NCI-H2107 treated with DMSO at 0.1 percent for 48 hours (cell line): ENCODE measurements at regions not wholly inside any gene's neighbourhood (a gene's known extent, or its start where the extent isn't known, plus 50 kb on each side); places are given as distances from the start of the nearest gene placed in this dataset.
"Not testable (repeated sequence)": the region's sequence is repeated elsewhere in the genome, so short reads cannot be mapped to it uniquely, and the experiment has no call there.

ENCODE experiments used
- DNase-seq: peaks from one replicate; lab custom pipeline; 2025; ENCODE audit not compliant: unreplicated experiment; lab: John Stamatoyannopoulos, UW

- DNase-seq, result no peak
Observed at GRCh38 chr4:156117743-156118142, 164.1 kb upstream of the CTSO start.

DNA sequence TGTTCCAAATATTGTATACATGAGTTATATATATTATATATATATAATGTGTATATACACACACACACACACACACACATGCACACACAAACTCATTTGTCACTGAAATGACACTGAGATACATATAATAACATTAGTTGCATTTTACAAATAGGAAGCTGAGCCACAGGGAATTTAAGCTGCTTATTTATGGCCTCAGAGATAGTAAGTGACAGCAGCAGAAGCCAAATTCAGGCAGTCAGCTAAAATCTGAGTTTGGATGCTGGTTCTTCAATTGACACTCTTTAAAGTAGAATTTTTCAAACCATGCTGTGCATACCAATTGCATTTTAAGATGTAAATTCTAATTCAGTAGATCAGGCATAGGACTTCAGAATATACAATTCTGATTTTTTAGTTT, 163.3 kb upstream of the CTSO start:
- no peak for DNase-seq

DNA sequence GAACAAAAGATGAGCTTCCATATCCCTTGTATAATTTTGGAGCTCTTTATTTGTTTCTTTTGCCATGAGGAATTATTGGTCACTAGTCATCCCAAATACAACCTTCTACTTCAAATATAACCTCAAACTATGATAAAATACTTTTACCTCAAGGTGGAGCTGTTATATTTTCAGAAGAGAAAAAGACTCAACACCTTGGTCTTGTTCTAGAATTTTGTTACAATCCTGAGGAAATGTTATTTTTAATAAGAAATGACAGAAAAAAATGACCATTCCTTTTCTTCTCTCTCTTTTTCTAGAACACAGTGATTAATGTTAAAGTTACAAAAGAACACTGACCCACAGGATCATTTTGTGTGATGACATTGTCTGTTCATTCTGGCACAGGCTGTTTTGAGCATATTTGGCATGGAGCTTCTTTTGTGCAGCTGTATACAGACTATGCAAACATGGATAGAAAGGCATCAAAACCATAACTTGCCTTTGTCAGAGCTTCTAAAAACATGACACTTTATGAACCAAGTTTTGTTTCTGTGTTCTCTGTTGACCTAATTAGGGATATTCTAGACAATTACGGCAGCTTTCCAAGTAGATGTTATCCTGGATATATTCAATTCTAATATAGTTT, 159.6 kb upstream of the CTSO start:
- no peak for DNase-seq

DNA sequence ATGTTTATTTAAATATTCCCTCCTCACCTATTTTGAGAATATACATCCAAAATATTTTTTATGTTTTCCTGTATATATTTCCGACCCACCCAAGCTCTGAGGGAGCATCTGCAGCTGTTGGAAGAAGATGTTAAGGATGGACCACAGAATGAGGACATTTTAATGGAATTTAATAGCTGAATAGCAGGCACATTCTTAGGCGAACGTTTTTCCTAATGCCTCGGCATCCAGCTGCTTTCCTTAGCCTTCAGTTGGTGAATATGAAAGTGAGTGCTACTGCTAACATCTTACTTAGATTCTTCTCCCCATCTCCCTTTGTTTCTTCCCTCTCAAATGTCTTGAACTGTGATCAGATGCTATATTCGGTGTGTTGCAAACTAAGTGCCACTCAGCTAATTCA, 158.0 kb upstream of the CTSO start:
- no peak for DNase-seq

GRCh38 chr4:156109943-156110900, 156.6 kb upstream of the CTSO start:
- DNase-seq, result no peak

DNA sequence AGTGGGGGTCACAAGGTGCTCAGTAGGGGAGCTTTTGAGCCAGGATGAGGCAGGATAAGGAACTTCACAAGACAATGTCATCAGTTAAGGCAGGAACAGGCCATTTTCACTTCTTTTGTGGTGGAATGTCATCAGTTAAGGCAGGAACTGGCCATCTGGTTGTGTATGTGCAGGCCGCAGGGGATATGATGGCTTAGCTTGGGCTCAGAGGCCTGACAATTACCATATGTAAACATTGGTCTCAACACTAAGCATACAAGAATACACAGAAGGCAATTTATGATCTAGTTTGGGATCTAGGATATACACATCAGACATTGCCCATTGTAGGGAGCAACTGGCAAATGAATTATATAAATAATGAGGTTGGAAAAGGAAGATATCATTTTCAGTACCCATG, 155.4 kb upstream of the CTSO start:
- not testable (repeated sequence) for DNase-seq

DNA sequence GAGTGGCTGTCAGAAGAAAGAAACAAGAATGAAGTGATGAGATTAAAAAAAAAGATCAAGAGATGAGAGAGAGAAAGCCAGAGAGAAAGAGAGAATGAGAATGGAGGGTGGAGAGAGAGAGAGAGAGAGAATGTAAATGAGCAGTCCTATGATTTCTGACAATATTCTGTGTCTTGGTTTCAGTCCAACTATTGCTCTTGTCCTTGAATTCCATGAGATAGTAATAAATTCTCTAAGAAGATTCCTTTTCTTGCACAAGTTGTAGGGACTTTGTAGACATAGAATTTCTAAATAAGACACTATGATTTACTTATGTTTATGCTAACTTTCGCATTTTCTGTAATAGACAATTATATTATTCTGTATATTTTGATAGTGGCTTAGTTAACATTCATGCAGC, 149.6 kb upstream of the CTSO start:
- no peak for DNase-seq

DNA sequence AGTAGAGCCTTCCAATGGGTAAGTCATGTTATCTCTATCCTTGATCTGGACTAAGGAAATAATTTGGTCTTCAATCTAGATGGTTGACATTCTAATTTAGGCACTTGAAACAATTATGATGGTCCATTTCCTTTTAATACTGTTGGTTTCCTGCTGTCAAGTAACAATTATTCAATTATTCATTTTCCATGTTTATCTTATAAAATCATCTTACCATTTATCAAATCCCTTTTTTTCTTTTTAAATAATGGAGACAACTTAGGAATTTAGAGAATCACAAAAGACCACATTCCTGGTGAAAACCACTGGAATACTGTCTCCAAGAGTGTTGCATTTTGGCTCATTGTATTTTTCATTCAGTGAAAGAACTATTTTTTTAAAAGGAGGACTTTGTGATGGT, 148.7 kb upstream of the CTSO start:
- DNase-seq, result no peak

GRCh38 chr4:156101571-156101970, 147.9 kb upstream of the CTSO start:
- DNase-seq, result no peak

GRCh38 chr4:156100651-156101050, 147.0 kb upstream of the CTSO start:
- no peak for DNase-seq

- DNase-seq, result no peak
Observed at GRCh38 chr4:156098805-156099204, 145.1 kb upstream of the CTSO start.

DNA sequence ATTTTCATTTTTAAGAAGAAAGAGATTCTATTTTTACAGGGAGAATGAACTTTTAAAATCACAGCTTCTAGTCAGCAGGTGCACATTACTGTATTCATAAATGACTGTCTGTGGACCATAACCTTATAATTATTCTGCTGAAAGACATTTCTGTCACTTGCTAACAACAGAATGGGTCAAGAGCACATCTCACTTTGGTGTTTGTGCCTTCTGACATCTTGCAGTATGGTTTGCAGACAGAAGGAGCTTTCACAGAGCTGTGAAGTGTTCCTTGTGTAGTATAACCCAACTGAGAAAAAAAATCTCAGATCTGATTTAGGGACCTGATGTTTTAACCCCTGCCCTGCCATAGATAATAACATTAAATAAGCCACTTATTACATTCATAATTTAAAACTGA, 131.4 kb upstream of the CTSO start:
- no peak for DNase-seq

GRCh38 chr4:156084373-156084772, 130.7 kb upstream of the CTSO start:
- no peak for DNase-seq

GRCh38 chr4:156073976-156074375, 120.3 kb upstream of the CTSO start:
- DNase-seq, result no peak

DNA sequence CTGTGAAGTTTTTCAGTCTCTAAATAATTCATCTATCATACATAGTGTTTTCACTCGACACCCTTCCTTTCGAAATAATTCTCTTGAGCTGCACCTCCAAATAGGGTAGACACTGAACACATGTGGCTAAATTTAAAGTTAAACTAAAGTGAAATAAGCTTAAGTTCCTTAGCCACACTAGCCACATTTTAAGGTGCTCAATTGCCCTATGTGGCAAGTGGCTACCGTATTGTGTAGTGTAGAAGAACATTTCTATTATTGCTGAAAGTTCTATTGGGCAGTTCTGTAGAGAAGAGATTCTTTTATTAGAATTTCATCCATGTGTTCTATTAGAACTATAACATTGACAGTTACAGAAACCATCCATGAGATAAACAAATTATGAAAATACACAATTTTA, 107.0 kb upstream of the CTSO start:
- DNase-seq, result no peak

- DNase-seq, result no peak
Observed at GRCh38 chr4:156053174-156053573, 99.5 kb upstream of the CTSO start.

GRCh38 chr4:156052116-156052515, 98.5 kb upstream of the CTSO start:
- DNase-seq, result no peak

DNA sequence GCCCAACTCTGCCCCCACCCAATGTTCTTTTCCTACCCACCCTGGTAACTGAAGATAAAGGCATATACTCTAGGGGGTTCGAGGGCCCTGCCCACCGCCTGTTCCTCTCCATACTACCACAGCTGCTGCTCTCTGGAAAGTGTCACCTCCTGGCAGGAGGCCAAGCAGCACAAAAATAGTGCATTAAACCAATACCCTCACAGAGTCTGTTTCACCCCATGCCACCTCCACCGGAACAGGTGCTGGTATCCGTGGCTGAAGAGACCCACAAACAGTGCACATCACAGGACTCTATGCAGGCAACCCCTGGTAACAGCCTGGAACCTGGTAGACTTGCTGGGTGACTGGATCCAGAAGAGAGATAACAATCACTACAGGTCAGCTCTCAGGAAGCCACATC, 85.1 kb upstream of the CTSO start:
- DNase-seq, result no peak

DNA sequence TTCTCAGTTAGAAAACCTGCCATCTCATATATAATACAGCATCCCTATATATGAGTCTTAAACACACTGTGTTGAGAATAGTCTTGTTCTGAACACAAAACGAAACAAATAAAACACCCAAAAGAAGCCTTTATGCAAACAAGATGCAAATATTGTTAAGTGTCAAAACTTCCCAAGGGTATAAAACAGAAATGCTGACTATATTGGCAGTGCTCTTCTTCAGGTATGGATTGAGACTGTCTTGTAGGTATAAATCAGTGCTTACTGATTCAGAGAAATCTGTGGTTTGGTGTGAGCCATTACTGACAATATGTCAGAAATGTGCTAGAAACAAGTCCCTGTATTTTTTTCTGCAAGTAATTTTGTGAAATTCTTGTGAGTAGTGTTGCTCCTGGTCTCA, 82.8 kb upstream of the CTSO start:
- DNase-seq, result no peak

DNA sequence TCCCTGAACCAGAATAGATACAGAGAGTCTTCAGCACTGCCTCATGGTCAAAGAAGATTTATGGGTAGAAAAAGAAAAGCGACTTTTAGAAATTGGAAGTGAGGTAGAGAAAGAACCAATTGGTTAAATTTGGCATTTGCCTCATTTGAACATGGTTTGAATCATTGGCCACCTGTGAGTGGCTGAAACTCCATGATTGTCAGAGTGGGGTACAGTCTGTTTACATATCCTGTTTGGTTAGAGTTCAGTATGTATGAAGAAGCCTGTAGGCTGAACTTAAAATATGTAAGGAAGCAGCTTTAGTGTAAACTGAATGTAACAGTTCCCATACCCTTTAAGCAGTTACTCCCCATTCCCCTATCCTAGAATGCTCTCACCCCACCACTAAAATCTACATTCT, 76.0 kb upstream of the CTSO start:
- no peak for DNase-seq

- no peak for DNase-seq
Observed at GRCh38 chr4:156021298-156021697, 67.6 kb upstream of the CTSO start.

GRCh38 chr4:156019246-156019645, 65.6 kb upstream of the CTSO start:
- DNase-seq, result no peak

DNA sequence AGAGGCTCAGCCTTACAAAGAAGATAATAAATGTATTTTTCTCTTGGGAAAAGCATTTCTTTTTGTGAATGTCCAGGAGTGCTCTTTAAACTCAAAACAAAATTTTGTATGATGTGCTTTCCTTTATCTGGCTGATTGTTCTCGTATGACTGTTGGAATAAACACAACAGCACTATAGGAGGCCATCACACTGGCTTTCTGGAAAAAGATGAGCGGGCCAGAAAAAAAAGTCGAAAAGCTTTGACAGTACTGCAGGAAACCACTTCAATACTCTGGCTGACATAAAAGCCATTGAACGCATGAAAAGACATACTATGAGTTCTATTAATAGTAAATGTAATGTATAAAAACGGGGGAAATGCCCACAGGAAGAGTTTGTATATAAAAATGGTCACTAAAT, 64.7 kb upstream of the CTSO start:
- no peak for DNase-seq
